ENCODE measurements at regions not wholly inside any gene's neighbourhood (a gene's known extent, or its start where the extent isn't known, plus 50 kb on each side); places are given as distances from the start of the nearest gene placed in this dataset.

DNA sequence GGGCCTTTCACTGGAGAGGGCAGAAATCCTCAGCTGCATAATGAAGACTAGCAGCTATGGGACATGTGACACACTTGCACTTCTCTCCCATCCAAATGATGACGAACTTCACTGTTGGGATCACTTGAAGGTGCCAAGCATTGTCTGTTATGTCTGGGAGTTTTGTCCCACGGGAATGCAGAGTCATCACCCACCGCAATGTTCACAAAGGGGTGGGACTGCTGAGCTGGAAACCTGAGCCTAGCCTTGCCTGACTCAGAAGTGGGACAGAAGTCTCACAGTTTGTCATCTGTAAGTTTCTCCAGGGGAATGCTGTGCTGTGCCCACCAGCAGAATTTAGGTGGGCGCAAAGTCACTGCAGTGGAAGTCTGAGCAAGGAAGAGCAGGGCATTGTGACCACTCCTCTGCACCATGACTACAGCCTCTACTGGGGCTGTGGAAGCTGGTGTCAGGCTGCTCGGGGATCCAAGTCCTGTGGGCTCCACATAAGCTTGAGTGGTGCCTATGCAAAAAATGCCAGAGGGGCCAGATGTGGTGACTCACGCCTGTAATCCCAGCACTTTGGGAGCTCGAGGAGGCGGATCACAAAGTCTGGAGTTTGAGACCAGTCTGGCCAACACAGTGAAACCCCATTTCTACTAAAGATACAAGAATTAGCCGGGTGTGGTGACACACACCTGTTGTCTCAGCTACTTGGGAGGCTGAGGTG is 472.0 kb upstream of the CNTNAP2 start:
- DNase-seq, result no peak

- no peak for DNase-seq
These were observed 472.6 kb upstream of the CNTNAP2 start for GRCh38 chr7:145643981-145644380.

GRCh38 chr7:145633513-145633912 is 483.1 kb upstream of the CNTNAP2 start:
- no peak for DNase-seq

- DNase-seq, result no peak
These were observed 492.0 kb upstream of the CNTNAP2 start for GRCh38 chr7:145624618-145625017.

- no peak for DNase-seq
These were observed 510.6 kb upstream of the CNTNAP2 start for GRCh38 chr7:145605963-145606362.

- no peak for DNase-seq
These were observed 517.2 kb upstream of the CNTNAP2 start for GRCh38 chr7:145599376-145599775.

GRCh38 chr7:145584401-145584800 is 532.2 kb upstream of the CNTNAP2 start:
- no peak for DNase-seq

DNA sequence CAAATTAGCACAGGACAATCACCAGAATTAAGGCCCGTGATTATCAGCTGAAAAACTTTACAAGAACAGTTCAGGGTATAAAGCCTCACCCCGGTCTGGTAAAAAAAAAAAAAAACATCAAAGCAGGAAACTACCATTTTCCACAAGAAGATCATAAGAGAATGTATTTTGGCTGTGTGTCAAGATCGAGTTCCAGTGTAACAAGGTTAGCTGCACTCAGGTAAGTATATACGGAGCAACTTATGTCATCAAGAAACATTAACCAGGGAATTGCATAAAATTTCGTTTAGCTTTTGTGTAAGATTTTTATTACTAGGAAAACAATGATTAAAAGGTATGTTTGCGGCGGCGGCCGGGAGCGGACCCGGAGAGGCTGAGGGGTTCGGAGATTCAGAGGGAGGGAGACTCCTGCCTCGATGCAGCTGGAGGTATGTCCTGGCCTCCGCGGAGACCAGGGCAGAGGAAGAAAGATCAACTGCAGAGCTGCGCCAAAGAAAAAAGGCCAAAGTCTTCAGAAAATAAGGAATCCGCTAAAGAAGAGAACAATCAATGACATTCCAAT is 533.8 kb upstream of the CNTNAP2 start:
- no peak for DNase-seq

DNA sequence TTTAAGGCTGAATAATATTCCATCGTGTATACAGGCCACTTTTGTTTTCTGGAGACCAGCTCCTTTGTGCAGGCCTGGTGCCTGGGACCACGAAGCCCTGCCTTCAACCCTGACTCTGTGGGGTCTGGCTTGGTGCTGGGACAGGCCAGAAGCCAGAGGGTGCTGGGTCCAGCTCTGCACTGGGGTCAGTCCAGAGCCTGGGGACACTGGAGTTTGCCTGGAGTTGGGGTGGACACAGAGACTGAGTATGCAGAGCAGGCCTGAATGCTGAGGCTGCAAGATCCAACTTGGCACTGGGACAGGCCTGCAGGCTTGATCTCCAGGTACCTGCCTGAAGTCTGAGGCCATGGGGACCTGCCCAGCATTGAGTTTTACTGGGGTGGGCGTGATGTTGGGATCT is 558.8 kb upstream of the CNTNAP2 start:
- no peak for DNase-seq

DNA sequence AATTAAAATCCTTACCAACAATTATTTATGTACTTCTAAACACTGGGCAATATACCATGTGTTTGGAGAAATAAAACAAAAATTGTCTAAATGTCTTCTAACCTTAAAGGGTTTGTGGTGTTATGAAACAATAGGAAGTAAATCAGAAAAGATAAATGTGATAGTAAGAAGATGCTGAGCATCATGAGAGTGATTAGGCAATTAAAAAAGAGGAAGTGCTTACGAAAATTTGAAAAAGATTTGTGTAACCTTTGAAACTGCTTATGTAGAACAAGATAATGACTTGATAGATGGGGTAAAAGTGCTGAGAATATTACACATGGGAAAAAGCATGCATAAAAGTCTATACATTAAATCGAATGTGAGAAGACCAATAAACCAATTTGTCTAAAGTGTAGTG is 573.4 kb upstream of the CNTNAP2 start:
- DNase-seq, result no peak

GRCh38 chr7:145539910-145540309 is 576.7 kb upstream of the CNTNAP2 start:
- DNase-seq, result no peak

- no peak for DNase-seq
These were observed 582.3 kb upstream of the CNTNAP2 start for GRCh38 chr7:145534301-145534700.

GRCh38 chr7:145520284-145520683 is 596.3 kb upstream of the CNTNAP2 start:
- no peak for DNase-seq

DNA sequence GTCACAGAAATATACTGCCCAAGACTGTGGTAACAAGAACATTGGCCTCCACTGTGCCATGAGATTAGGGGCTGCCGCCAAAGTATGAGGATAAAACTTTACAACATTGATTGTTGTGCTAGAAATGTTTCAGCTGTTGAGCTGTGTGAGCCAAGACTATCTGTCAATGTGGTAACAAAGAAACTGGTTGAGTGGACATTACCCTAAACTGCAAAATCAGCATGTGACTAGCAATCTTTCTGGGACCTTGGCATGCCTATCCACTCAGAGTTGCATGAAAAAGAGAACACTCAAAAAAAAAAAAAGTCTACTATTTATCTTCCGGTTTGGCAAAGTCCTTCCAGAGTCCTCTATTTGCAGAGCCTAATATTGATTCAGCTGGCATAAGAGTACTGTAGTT is 605.6 kb upstream of the CNTNAP2 start:
- DNase-seq, result no peak

- DNase-seq, result no peak
These were observed 618.6 kb upstream of the CNTNAP2 start for GRCh38 chr7:145497911-145498525.

- no peak for DNase-seq
These were observed 626.2 kb upstream of the CNTNAP2 start for GRCh38 chr7:145490356-145490755.

- no peak for DNase-seq
These were observed 627.0 kb upstream of the CNTNAP2 start for GRCh38 chr7:145489609-145490008.

DNA sequence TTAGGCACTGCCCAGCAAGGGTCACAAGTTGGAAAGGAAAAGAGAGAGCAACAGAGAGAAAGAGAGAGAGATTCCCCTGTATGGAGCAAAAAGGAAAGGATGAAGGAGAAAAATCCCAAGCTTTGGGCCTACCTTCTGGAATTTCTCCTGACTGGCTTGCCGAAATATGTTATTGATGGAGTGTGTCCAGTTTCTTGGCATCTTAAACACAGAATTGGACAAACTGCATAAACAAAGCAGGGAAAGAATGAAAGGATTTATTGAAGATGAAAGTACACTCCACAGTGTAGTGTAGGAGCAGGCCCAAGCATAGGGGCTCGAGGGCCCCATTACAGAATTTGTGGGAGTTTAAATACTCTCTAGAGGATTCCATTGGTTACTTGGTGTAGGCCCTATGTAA is 627.8 kb upstream of the CNTNAP2 start:
- no peak for DNase-seq

- no peak for DNase-seq
These were observed 634.6 kb upstream of the CNTNAP2 start for GRCh38 chr7:145481985-145482384.

GRCh38 chr7:145478541-145478940 is 638.1 kb upstream of the CNTNAP2 start:
- DNase-seq, result no peak

GRCh38 chr7:145474009-145474686 is 638.3 kb upstream of the TPK1 start:
- DNase-seq, result no peak

DNA sequence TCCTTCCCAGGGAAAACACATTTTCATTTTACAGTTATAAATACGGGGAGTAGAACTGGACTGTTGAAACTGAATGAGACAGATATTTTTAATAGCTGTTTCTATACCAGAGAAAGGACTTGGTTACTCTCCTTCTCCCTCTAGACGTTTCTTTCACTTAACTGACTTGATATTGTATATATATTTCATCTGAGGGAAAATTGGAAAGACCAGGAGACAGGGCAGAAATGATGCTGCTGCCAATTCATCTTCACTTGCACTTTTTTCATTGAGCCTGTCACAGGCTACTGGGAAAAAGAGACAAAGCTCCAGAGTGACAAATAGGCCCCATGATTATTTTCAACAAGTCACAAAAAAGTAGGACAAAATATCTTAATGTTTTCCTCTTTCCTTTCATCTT is 636.0 kb upstream of the TPK1 start:
- DNase-seq, result no peak

DNA sequence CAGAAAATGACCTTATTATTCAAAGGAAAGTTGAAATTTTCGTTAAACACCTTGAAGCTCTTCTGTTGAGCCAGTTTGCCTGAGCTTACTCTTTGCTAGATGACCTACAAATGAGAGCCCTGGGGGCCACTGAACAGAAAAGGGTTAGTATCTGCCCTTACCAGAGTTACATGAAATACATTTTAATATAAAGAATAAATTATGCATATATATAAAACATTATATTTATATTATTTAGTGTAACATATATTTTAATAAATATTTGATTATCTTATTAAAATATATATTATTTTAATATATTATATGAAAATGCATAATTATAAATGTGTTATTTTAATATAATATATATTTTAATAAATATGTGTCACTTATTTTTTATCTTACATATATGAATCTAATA is 628.4 kb upstream of the TPK1 start:
- no peak for DNase-seq

- no peak for DNase-seq
These were observed 626.6 kb upstream of the TPK1 start for GRCh38 chr7:145462463-145462862.

All from stimulated activated CD4-positive, alpha-beta T cell treated with anti-CD3 and anti-CD28 coated beads, Interleukin-4, amount 100 ng/mL, for 24 hours (primary cell).